GM12892 (cell line): ENCODE measurements at regions not wholly inside any gene's neighbourhood (a gene's known extent, or its start where the extent isn't known, plus 50 kb on each side); places are given as distances from the start of the nearest gene placed in this dataset.

ENCODE experiments used
- POLR2A ChIP-seq: IDR thresholded peaks from 2 replicates; pipeline ENCODE4 v1.6.1; 2011; ENCODE audit warnings: low read depth, low read length, control low read depth
- TAF1 ChIP-seq: IDR thresholded peaks from 2 replicates; pipeline ENCODE4 v1.6.1; 2011; ENCODE audit warnings: low read depth, mild to moderate bottlenecking, control low read depth, low read length, borderline replicate concordance

DNA sequence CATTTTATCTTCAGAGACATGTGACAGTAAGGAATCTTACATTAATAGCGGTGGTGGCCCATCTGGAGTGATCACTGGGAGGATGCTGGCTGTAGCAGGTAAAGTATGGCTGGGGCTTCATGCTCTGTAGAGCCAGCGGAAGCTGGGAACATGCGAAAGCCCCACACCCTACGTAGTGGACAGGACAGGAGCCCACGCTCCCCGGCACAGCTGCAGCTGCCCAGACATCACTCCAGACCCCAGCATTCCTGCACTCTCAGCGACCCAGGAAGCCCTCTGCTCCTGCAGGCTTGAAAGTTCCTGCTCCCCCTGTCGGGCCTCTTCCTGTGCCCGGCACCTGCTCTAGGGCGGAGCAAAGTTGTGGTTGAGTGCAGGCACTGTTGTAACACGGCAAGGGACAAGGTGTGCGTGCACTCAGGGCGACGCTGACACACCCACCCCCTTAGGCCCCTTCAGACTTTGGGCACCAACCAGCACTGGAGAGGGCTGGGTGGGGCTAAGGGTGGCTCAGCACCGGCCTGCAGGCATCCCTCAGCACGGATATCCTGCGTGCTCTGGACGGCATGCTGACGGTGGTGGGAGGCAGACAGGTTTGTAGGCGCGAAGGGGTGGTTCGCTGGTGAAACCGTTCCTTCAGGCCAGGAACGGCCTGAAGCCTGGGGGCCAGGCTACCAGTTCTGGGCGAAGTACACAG lies 568.3 kb downstream of the FSCB start:
- TF ChIP-seq POLR2A (no peak), TAF1 (no peak)
